Heart right ventricle (tissue), 16 donors: ENCODE measurements at regions not wholly inside any gene's neighbourhood (a gene's known extent, or its start where the extent isn't known, plus 50 kb on each side); places are given as distances from the start of the nearest gene placed in this dataset.
A peak's percentile ranks its signal among the peaks of the same experiment; 100 is the strongest.

Experiments used
- ATAC-seq, 8 donors: fragments of 200-7000 bp; cut with Tn5 transposase; one replicate each; pipeline ENCODE4 v1.9.1; 2020; ENCODE audit warnings: mild to moderate bottlenecking in 8 of 8, moderate library complexity in 8 of 8, moderate number of reproducible peaks in 1 of 8
- DNase-seq, 2 donors: peaks; one replicate each; pipeline ENCODE4 v3.0.0-alpha.2; 2020
- H3K27ac ChIP-seq, 10 donors: fragments of 200-600 bp; sonication (generic) in 2 of 10; one replicate each; pipeline versions ENCODE4 v1.5.0 to v1.8.0; 2020 to 2022; ENCODE audit warnings: mild to moderate bottlenecking in 3 of 10
- H3K27me3 ChIP-seq, 7 donors: fragments of 200-600 bp; one replicate each; pipeline ENCODE4 v1.8.0; 2021 to 2022; ENCODE audit warnings: mild to moderate bottlenecking in 2 of 7
- H3K36me3 ChIP-seq, 9 donors: fragments of 200-600 bp; sonication (generic) in 1 of 9; one replicate each; pipeline versions ENCODE4 v1.5.0 to v1.8.0; 2020 to 2022; ENCODE audit warnings: mild to moderate bottlenecking in 2 of 9
- H3K4me1 ChIP-seq, 9 donors: fragments of 200-600 bp; sonication (generic) in 1 of 9; one replicate each; pipeline versions ENCODE4 v1.5.0 to v1.8.0; 2020 to 2022; ENCODE audit warnings: mild to moderate bottlenecking in 4 of 9
- H3K4me3 ChIP-seq, 10 donors: fragments of 200-600 bp; sonication (generic) in 2 of 10; one replicate each; pipeline versions ENCODE4 v1.5.0 to v1.8.0; 2020 to 2022; ENCODE audit warnings: mild to moderate bottlenecking in 7 of 10, moderate library complexity in 2 of 10
- H3K9me3 ChIP-seq, 11 donors: fragments of 200-600 bp in 10 of 11; sonication (generic) in 2 of 11; one replicate each; pipeline versions ENCODE4 v1.5.0 to v1.8.0; 2013 to 2022; ENCODE audit warnings: mild to moderate bottlenecking in 2 of 11, control low read depth in 1 of 11, moderate library complexity in 1 of 11
- CTCF ChIP-seq, 9 donors: fragments of 200-600 bp; sonication (generic) in 2 of 9; IDR thresholded peaks; one replicate each; pipeline versions ENCODE4 v1.5.0 to v1.8.0; 2021 to 2022; ENCODE audit warnings: antibody characterized with exemption in 9 of 9, mild to moderate bottlenecking in 5 of 9, moderate library complexity in 1 of 9
- WGBS, 2 donors: extraction: QIAGEN DNeasy Blood & Tissue Kit; methylation state at CpG; one replicate each; pipeline ENCODE4 v1.1.7; 2013; ENCODE audit warnings: inconsistent platforms in 1 of 2; 5-methylcytosine and 5-hydroxymethylcytosine counted together
- intact Hi-C, 10 donors: fragments of 100-400 bp; cut with DNase I; formaldehyde crosslinking; loops; one replicate each; pipeline versions ENCODE4 v1.11.1 to v1.14.2; 2022
- donor health status: Arrhythmogenic right ventricular cardiomyopathy.
- donor health status: ischemic (EF 13 %, LVEDD 7.1; RV severe dilation, severe dysfunction).
- donor health status: healthy with polysubstance abuse.
- donor health status: DM: no; HTN: yes; CAD: no.
- donor health status: DM: no; HTN: no; CAD: no.
- donor health status: ischemic (EF 25% LVEDD 6.9; RV normal size, moderate dysfunction).
- donor health status: ischemic (EF 25% LVEDD 5.7; RV mildly dilated, moderate dysfunction).
- donor health status: healthy.
- donor health status: DM: yes; HTN: yes; CAD: no.
- donor health status: Ischemic cardiomyopathy.
- donor health status: ischemic (EF 35%, LVEDD 5.7; RV mildly dilated, moderate dysfunction).
- donor health status: nonischemic (EF 11% LVEDD 7.7; RV severe dilation, severe dysfunction).
- donor health status: DM: yes; HTN: yes; CAD: no.
- donor health status: PGD.
- donor health status: ischemic (EF 29% LVEDD 5.4; RV normal size, mild dysfunction).
- donor health status: nonischemic (EF 23%, LVEDD 6.1; RV moderate dilation, normal function).

- 88 to 89% methylated on average over 2 of the region's 2 CpGs for whole genome bisulfite sequencing, 2 donors
- Histone ChIP-seq H3K36me3 (no peaks in the 10 kb centered on the region), H3K27me3 (peaks cover 0 to 88% (median 64%) of the 10 kb centered on the region in 7 donors), H3K4me3 (no peak overlapping the region), H3K9me3 (no peaks in the 10 kb centered on the region), H3K27ac (no peak overlapping the region), H3K4me1 (peaks cover 0 to 13% (median 6%) of the 10 kb centered on the region in 9 donors)
- intact Hi-C loops: loop anchor here in 3 of 10 donors (10.0 kb wide), 2 partner anchors 639 to 649 kb away; no protein-coding TSS in a partner anchor
- TF ChIP-seq CTCF (IDR thresholded peaks at IDR 0.05): peak in 1 of 9 donors; percentile 6
- ATAC-seq (no peak), DNase-seq (no peak)
Observed at GRCh38 chr5:167576126-167576525, 715.3 kb upstream of the WWC1 start.

GRCh38 chr5:167576897-167577296, 714.5 kb upstream of the WWC1 start:
- no peak for DNase-seq
- Histone ChIP-seq H3K36me3 (no peaks in the 10 kb centered on the region), H3K9me3 (no peaks in the 10 kb centered on the region), H3K4me3 (no peak overlapping the region), H3K27ac (no peak overlapping the region), H3K4me1 (peaks cover 0 to 13% (median 6%) of the 10 kb centered on the region in 9 donors), H3K27me3 (peaks cover 0 to 80% (median 57%) of the 10 kb centered on the region in 7 donors)
- no peak for ATAC-seq
- TF ChIP-seq CTCF (IDR thresholded peaks at IDR 0.05): no peak
- WGBS, 2 donors: 21 to 24% methylated on average over 4 of the region's 4 CpGs
- intact Hi-C loops: loop anchor here in 3 of 10 donors (10.0 kb wide), 2 partner anchors 638 to 648 kb away; no protein-coding TSS in a partner anchor

GRCh38 chr5:167577616-167578015, 713.8 kb upstream of the WWC1 start:
- Histone ChIP-seq H3K36me3 (no peaks in the 10 kb centered on the region), H3K4me1 (peaks cover 0 to 13% (median 6%) of the 10 kb centered on the region in 9 donors), H3K27ac (no peak overlapping the region), H3K27me3 (peaks cover 0 to 73% (median 52%) of the 10 kb centered on the region in 7 donors), H3K9me3 (no peaks in the 10 kb centered on the region), H3K4me3 (no peak overlapping the region)
- ATAC-seq (no peak), DNase-seq (no peak)
- WGBS, 2 donors: 90 to 91% methylated on average over 8 of the region's 8 CpGs
- no peak for TF ChIP-seq CTCF (IDR thresholded peaks at IDR 0.05)
- intact Hi-C loops: loop anchor here in 3 of 10 donors (10.0 kb wide), 2 partner anchors 637 to 647 kb away; no protein-coding TSS in a partner anchor

GRCh38 chr5:167578977-167579692, 712.3 kb upstream of the WWC1 start:
- no peak for ATAC-seq
- TF ChIP-seq CTCF (IDR thresholded peaks at IDR 0.05): no peak
- peaks cover 0 to 58% (median 41%) of the 10 kb centered on the region in 7 donors for H3K27me3 ChIP-seq
- peaks cover 0 to 10% (median 1%) of the 10 kb centered on the region in 9 donors for H3K4me1 ChIP-seq
- H3K27ac ChIP-seq: no peak overlapping the region
- H3K4me3 ChIP-seq: no peak overlapping the region
- WGBS, 2 donors: 84 to 85% methylated on average over 6 of the region's 6 CpGs
- intact Hi-C loops: loop anchor here in 3 of 10 donors (10.0 kb wide), 2 partner anchors 636 to 646 kb away; no protein-coding TSS in a partner anchor
- H3K36me3 ChIP-seq: no peaks in the 10 kb centered on the region
- no peak for DNase-seq
- H3K9me3 ChIP-seq: no peaks in the 10 kb centered on the region
